ENCODE measurements at regions not wholly inside any gene's neighbourhood (a gene's known extent, or its start where the extent isn't known, plus 50 kb on each side); places are given as distances from the start of the nearest gene placed in this dataset.

GRCh38 chr5:17761326-17761725 is 127.1 kb downstream of the TAF11L14 start:
- no peak for DNase-seq (ENCODE audit: low read depth, low spot score)

DNA sequence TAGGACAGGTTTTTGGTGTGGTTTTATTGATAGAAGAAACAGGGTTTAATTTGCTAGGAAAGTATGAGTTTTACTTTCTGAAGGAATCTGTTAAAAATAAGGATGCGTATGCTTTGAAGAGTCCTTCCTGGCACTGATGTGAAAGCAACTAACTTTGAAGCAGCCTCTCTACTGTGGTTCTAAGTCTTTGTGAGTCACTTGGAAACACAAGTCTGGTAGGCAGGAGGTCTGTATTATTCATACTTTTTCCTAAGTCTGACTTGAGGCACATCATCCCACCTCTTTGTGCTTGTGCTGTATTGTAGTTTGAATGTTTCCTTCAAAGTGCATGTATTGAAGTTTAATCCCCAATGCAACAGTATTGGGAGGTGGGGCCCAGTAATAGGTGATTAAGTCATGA is 129.0 kb downstream of the TAF11L14 start:
- DNase-seq (ENCODE audit: low read depth, low spot score): peak; percentile 60

DNA sequence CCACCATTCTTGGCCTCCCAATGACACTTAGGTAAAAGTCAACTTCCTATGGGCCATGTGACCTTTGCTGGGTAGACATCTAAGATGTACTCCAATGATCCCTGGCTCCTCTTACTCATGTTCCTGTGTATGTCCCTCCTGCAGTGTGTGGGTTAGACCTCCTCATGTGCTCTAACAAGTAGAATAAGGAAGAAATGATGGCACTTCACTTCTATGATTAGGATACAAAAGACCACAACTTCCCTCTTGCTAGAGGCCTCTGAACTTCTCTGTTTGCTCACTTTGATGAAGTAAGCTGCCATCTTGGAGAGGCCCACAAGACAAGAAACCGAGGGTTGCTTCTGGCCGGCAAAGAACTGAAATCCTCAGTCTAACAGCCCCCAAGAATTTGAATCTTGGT is 131.8 kb downstream of the TAF11L14 start:
- no peak for DNase-seq (ENCODE audit: low read depth, low spot score)

GRCh38 chr5:17769277-17769676 is 135.0 kb downstream of the TAF11L14 start:
- DNase-seq (ENCODE audit: low read depth, low spot score): no peak

GRCh38 chr5:17772232-17772631 is 138.0 kb downstream of the TAF11L14 start:
- no peak for DNase-seq (ENCODE audit: low read depth, low spot score)

DNA sequence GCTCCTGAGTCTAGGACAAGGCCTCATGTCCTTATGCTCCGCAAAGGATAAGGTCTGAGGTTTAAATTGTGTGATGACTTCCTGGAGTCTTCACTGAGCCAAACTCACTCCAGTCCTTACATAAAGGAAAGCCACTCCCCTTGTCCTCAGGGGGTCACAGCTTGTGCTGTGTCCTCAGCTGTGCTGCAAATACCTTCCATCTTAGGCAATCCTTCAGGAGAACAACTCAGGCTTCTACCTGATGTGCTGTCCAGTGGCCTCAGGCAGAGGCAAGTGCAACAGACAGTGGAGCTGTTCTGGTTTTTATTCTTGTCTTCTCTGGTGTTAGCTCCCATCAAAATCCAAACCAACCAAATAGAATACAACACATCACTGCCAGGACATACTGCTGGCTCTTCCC is 151.5 kb downstream of the TAF11L14 start:
- no peak for DNase-seq (ENCODE audit: low read depth, low spot score)

DNA sequence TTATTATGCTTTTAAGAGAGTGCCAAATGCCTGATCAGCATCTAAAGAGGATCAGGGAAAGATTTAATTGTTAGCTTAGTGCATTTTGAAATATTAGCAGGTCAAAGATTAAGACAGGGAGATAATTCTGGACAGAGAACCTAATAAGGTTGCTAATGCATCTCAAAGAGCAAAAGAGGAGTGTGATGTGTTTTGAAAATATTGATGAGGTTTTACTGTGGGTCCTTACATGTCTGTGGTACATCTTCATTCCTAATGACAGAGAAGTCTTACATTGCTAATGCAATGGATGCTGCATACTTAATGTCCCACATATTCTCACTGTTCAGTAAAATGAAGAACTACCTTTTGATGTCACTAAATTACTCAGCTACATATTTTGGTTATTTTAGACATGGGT is 154.1 kb downstream of the TAF11L14 start:
- DNase-seq (ENCODE audit: low read depth, low spot score): no peak

GRCh38 chr5:17794201-17794600 is 159.9 kb downstream of the TAF11L14 start:
- no peak for DNase-seq (ENCODE audit: low read depth, low spot score)

DNA sequence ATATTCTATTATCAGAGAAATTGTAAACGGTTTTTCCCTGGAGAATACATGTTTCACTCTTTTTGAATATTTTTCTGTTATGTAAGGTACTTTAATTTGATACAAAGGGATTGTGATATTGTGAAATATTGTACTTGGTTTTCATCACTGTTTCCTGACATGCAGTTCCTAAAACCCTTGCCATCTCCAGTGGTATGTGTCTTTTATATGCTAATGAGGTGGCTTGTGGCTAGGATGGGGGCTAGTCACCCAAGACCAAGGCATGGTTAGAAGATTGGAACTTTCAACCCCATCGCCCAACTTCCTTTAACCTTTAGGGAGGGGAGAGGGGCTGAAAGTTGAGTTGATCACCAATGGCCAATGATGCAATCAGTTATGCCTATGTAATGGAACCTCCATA is 160.6 kb downstream of the TAF11L14 start:
- no peak for DNase-seq (ENCODE audit: low read depth, low spot score)

- no peak for DNase-seq (ENCODE audit: low read depth, low spot score)
These were observed 161.9 kb downstream of the TAF11L14 start for GRCh38 chr5:17796142-17796541.

DNA sequence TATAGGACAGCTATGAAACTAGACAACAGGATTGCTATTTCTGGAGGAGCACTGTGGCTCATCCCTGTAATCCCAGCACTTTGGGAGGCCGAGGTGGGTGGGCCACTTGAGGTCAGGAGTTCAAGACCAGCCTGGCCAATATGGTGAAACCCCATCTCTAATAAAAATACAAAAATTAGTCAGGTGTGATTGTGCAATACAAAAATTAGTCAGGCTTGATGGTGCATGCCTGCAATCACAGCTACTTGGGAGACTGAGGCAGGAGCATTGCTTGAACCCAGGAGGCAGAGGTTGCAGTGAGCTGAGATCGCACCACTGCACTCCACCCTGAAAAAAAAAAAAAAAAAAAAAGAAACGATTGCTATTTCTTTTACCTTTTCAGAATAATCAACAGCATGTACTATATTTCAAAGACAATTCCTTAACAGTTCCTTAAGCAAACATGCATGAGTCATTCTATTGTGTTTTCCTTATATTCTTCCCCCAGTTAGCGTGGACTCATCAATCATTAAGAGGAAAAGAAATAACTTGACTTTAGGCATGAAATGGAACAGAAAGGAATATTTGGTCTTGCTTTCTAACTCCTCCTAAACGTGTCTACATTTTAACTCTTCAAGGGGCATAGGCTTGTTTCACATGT is 162.6 kb downstream of the TAF11L14 start:
- DNase-seq (ENCODE audit: low read depth, low spot score): no peak

DNA sequence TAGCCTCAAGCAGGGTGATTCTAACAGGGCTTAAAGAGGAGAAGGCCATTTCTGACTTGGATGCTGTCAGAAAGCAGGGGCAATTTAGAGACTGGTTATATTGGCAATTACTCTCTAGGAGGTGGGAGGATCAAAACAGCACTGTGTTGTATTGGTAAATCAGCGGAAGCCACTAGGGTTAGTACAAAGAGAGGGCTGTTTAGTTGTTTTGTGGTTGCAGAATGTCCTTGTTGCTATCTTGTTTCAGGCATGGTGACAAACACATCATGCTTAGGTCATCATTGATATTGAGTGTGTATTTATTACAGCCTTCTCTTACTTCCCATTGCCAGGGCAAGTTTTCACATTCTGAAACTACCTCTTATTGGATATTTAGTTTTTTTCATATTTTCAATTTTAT is 165.3 kb downstream of the TAF11L14 start:
- DNase-seq (ENCODE audit: low read depth, low spot score): no peak

- DNase-seq (ENCODE audit: low read depth, low spot score): no peak
These were observed 167.3 kb downstream of the TAF11L14 start for GRCh38 chr5:17801595-17801994.

GRCh38 chr5:17802256-17802655 is 168.0 kb downstream of the TAF11L14 start:
- DNase-seq (ENCODE audit: low read depth, low spot score): peak; percentile 33

DNA sequence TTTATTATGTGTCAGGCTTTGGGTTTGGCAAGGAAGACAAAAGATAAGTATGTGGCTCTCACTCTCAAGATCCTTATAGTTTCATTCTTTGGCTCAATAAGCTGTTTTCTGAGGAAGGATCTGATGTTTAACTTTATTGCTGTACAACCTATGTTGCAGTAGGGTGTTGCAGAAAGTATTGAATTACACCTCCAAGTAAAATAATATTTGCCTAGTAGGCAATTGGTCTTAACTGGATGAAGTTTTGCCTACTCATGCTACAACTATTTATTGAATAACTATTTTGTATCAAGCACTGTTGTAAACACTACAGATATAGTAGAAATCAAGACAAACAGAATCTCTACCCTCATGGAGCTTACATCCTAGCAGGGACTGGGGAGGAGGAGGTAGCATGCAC is 169.7 kb downstream of the TAF11L14 start:
- no peak for DNase-seq (ENCODE audit: low read depth, low spot score)

DNA sequence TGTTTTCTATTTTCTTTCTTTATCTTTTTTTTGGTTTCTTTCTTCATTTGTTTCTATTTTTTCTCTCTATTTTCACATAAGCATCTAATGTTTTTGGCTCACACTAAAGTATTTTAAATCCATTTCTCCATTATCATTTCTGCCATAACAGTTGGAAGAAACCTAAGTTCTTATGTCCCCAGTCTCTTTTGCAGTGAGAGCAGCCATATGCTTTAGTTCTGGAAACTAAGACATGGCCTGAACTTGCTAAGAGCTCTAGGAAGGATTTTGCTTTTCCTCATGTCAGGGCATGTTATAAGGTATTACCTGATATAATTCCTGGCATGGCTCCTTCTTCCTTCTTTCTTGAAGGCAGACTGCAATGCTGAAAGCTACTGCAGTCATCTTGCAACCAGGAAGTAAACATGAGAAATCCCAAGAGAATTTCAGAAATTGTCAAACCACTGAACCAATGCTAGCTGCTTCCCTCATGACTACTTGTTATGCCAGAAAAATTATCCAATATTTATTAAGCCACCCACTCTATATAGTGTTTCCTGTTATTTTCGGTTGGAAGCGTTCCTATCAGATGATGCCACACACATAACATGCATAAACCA is 171.1 kb downstream of the TAF11L14 start:
- no peak for DNase-seq (ENCODE audit: low read depth, low spot score)

GRCh38 chr5:17806818-17807468 is 172.7 kb downstream of the TAF11L14 start:
- DNase-seq (ENCODE audit: low read depth, low spot score): no peak

DNA sequence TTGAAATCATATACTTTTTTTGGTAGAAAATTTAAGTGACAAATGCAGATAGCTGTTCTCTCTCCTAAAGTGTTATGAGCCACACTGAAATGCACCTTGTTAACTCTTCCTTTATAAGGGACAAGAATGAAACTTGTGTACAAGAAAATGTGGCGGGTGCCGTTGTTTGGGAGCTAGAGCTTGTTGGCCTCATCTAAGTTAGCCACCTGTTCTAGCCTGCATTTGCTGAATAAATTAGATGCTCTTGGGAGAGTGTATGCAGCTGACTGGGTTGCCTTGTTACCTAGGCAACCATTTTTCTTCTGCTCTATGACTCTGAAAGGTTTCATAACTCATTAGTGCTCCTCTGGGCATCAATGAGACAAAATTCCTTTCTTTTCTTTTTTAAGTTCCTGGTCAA is 174.3 kb downstream of the TAF11L14 start:
- no peak for DNase-seq (ENCODE audit: low read depth, low spot score)

DNA sequence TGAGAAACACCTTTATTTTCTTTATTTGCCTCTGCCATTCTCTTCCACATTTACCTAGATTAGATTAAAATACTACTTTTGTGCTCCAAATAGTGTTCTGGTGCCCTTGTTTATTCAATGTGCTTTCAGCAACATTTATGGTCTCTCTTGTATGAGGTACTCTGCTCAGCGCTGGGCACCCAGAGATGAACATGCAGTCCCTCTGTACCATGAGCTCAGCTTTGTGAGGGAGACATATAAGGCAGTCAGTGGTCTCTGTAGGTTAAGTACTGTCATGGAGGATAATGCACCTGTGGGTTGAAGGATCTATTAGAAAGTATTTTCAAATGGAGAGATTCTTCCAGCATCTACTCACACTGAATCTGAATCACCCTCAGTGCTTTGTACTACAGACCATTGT is 176.5 kb downstream of the TAF11L14 start:
- no peak for DNase-seq (ENCODE audit: low read depth, low spot score)

DNA sequence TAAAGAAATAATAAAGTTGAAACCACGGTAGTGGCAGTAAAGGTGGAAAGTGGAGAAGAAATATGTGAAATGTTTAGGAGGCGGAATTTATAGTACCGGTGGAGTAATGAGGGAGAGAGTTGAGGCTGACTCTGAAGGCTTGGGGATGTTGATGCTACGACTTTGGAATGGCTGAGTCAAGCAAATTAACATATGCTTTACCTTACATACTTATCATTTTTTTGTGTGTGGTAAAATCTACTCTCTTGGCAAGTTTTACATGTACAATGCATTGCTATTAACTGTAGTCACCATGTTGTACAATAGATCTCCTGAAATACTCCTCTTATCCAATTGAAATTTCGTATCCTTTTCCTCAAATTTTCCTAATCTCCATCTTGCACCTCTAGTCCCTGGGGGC is 179.0 kb downstream of the TAF11L14 start:
- peak; percentile 51 for DNase-seq (ENCODE audit: low read depth, low spot score)

- DNase-seq (ENCODE audit: low read depth, low spot score): no peak
These were observed 182.2 kb downstream of the TAF11L14 start for GRCh38 chr5:17816505-17816904.

DNA sequence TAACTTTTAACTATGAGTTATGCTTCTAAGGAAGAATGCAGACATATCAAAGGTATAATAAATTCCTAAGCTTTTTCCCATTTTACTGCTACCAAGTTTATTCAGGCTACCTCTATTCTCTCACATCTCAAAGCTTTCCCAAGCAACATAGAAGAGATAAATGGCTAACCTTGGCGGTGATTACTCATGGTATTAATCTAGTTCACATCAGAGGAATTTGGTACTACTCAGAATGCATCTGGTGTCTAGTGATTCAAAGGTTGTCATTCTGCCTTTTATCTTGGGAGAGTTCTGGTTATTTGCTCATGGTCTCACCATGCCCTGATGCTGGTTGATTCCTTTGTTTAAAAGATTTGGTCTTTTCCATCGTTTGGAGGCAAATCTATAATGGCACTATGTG is 182.7 kb downstream of the TAF11L14 start:
- no peak for DNase-seq (ENCODE audit: low read depth, low spot score)

DNA sequence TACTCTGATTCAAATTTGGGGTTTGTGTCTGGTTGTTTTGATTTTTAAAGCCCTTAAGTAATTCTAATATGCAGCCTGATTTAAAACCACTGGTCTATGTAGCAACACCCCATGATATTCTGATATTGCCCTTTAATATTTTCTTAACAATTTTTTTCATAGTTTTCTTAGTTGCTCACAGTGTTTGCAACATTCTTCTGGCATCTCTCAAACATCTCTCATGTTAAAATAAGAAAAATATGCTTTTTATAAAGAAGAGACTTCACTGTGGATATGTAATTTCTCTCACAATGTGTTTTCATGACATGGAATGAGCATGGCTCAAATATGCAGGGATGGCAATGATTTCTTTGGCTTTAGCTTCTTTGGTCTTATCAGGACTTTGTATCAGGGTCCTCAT is 183.7 kb downstream of the TAF11L14 start:
- DNase-seq (ENCODE audit: low read depth, low spot score): no peak
